ENCODE measurements at regions not wholly inside any gene's neighbourhood (a gene's known extent, or its start where the extent isn't known, plus 50 kb on each side); places are given as distances from the start of the nearest gene placed in this dataset.
"Not testable (repeated sequence)": the region's sequence is repeated elsewhere in the genome, so short reads cannot be mapped to it uniquely, and the experiment has no call there.

DNA sequence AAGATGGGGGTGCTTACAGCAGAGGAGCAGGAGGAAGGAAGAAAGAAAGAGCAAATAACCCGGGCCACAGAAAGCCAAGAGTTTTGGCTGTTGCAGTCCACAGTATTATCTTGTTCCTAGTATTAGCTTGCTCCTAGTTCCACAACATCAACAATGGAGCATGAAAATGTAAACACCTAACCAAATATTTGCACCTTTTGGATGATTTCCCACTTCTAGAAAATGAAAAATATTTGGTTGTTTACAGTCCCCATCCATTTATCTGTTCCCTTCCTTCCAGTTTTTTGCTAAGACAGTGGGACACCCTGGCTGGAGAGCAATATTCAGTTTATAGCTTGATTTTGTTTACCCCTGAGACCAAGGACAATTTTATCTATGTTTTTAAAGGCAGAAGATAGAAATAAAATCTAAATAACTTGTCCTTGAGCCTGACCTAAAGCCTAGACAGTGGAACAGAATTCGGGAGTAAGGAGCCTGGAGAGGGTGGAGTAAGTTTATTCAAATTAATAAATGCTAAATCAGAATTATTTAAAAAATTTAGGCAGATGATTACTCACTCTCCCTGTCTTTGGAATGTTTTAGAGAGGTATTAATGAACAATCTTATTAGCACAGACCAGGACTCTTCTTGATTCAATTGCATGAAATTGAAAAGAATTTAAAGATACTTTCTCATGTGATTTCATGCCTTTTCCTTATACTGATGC lies 51.6 kb downstream of the RESF1 start:
- DNase-seq: no peak

GRCh38 chr12:32012249-32012785 lies 53.1 kb downstream of the RESF1 start:
- DNase-seq: no peak

- DNase-seq: no peak
Measured at GRCh38 chr12:32015036-32015435, 55.8 kb downstream of the RESF1 start.

DNA sequence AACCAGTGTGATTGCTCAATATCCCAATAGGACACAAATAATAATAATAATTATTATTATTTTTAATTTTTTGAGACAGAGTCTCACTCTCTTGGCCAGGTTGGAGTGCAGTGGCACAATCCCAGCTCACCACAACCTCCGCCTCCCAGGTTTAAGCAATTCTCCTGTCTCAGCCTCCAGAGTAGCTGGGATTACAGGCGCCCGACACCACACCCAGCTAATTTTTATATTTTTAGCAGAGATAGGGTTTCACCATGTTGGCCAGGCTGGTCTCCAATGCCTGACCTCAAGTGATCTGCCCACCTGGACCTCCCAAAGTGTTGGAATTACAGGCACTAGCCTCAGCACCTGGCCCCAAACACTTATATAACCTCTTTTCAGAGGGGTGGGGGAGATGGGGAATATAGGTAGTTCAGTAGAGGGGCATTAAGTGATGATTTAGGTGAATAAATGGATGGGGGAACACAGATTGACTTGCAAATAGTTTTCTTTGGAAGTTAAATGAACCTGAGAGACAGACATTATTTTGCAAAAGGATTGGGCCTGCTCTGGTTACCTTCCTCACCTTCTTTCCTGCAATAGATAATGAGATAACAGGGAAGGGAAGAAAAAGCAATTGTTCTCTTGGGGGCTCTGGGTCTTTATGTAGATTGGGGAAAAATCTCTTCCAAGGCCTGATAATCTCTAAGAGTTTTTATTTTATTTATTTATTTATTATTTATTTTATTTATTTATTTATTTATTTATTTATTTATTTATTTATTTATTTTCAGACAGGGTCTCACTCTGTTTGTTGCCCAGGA lies 57.7 kb downstream of the RESF1 start:
- no peak for DNase-seq

DNA sequence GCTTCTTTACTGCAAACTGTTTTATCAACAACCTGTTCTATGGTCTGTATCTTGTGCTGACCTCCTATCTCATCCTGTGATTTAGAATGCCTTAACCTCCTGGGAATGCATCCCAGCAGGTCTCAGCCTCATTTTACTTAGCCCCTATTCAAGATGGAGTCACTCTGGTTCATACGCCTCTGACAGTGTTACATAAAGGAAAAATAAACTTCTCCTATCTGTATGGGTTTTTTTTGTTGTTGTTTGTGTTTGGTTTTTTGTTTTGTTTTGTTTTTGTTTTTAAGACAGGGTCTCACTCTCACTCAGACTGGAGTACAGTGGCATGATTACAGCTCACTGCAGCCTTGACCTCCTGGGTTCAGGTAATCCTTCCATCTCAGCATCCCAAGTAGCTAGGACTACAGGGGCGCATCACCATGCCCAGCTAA lies 62.1 kb downstream of the RESF1 start:
- no peak for DNase-seq

- not testable (repeated sequence) for DNase-seq
Measured at GRCh38 chr12:32022387-32022786, 63.2 kb downstream of the RESF1 start.

DNA sequence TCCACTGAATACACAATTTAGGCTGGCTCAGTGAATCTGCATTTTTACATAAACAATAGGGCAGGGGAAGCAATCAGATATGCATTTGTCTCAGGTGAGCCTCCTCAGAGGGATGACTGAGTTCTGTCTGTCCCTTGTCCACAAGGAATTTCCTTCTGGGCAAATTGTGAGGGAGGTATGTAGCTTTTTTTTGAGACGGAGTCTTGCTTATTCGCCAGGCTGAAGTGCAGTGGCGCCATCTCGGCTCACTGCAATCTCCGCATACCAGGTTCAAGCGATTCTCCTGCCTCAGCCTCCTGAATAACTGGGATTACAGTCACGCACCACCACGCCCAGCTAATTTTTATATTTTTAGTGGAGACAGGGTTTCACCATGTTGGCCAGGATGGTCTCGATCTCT lies 64.6 kb downstream of the RESF1 start:
- not testable (repeated sequence) for DNase-seq

DNA sequence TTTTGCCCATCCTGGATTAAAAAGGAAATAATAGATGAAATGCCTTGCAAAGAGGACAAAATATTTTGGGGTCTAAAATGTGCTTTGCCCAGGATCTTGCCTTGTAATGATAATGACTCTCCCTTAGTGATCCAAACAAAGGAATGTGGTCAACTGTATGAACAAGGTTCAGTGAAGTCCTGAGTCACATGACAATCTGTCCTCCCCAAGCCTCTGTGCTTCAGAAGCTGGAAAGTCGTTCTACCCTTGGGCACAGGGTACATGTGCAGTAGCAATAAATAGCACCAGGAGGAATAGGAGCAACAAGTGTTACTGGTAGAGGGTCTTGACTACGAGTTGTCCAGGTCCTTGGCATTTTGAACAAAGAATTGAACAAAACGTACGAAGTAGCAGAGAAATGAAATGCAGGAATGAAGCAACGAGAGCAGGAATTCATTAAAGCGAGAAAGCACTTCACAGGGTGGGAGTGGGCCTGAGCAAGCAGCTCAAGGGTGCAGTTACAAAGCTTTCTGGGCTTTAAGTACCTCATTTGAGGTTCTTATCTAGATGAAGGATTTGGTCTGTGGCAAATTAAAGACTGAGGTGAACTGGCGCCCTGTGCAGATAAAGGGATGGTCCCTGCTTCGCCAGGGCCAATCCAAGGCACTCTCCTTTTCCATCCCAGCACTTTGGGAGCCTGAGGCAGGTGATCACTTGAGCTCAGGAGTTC lies 65.8 kb downstream of the RESF1 start:
- DNase-seq: no peak

DNA sequence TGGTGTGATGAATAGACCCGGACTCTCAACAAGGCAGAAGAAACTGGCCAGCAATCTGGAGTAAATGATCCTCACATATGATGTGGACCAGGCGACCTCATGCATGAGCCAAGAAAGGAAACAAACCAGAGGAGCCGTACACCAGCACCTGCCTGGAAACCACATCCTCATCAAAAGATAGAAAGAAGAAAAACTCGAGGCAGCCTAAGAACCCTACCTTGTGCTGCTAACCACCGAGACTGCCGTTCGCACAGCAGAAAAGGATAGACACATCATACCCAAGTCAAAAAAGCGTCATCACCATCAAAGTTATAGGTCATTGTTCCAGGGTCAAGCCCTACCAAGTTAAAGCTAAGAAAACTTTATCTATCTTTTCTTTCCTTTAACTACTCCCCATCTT lies 66.7 kb downstream of the RESF1 start:
- peak; percentile 65 for DNase-seq

- DNase-seq: no peak
Measured at GRCh38 chr12:32027684-32028365, 68.6 kb downstream of the RESF1 start.

DNA sequence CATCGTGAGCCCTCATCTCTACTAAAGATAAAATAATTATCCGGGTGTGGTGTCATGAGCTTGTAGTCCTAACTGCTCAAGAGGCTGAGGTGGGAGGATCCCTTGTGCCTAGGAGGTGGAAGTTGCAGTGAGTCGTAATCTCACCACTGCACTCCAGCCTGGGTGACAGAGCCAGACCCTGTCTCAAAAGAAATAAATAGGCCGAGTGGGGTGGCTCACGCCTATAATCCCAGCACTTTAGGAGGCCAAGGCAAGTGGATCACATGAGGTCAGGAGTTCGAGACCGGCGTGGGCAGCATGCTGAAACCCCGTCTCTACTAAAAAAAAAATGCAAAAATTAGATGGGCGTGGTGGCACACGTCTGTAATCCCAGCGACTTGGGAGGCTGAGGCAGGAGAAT lies 70.9 kb downstream of the RESF1 start:
- no peak for DNase-seq

DNA sequence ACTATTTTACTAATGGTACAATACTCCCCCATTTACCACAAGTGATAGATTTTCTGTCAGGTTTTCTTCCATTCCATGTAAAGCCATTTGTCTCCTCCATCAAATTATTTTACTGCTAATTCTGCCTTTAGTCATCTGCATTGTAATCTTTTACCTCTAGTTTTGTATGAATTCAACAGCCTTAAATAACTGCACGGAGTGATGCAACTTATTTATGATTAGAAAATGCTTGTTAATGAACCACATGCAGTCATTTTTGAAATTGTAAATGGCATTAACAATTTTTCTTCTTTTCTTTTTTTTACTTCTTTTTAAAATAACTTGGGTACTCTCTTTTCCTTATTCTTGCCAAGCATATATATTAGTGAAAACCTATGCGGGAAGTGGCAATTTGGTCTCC lies 71.5 kb downstream of the RESF1 start:
- DNase-seq: no peak

GRCh38 chr12:32031109-32031508 lies 71.9 kb downstream of the RESF1 start:
- no peak for DNase-seq

DNA sequence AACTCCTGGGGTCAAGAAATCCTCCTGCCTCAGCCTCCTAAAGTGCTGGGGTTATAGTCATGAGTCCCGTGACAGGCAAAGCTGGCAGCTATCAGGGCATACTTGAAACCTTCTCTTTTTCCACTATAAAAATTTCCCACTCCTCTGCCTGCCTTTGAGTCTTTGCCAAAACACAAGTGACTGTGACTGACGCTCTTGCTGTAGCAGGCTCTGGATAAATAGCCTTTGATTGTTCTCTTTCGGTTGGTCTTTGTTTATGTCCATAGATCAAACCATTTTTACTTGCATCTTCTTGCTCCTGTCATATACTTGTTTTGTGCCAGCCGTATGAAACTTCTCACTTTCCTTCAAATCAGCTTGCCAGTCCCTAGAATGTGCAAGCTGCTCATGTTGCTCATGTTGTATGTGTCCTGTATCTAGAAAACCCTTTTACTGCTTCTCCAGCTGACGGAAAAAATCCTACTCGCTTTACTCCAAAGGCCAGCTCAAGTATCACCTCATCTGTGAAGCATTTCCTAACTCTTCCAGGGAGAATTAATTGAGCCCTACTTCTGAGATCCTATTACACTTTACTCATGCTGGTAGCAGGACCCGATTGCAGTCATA lies 73.1 kb downstream of the RESF1 start:
- DNase-seq: no peak

DNA sequence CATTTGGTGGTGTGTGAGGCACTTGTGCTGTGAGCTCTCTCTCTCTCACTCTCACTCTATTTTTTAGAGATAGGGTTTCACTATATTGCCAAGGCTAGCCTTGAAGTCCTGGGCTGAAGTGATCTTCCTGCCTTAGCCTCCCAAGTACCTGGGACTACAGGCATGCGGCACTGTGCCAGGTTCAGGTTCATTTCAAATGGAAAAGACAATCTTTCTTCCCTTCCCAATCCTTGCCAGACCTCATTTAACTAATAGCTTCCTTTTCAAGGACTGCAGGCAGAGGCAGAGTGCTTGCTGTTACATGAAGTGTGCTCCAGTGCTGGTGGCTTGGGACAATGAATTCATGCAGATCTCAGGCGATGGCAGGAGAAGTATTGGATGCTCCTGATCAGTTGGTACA lies 73.2 kb upstream of the BICD1 start:
- DNase-seq: no peak

DNA sequence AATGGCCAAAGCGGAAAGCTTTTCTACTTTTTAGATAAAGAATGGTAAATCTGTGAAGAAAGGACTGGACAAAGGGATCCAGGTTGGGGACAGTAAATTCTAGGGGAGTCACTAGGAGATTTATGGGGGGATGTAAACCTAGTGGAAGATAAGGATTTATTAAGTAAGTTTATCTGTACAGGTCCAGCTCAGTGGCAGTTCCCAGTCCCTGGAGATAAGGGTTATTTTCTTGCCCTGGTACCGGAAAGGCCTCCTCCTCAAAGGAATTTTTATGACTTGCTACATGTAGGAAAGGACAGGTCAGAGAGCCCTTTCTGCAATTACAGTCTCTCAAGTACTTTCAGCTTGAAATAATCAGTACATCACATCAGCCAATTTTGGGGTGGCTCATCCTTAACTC lies 72.6 kb upstream of the BICD1 start:
- no peak for DNase-seq

DNA sequence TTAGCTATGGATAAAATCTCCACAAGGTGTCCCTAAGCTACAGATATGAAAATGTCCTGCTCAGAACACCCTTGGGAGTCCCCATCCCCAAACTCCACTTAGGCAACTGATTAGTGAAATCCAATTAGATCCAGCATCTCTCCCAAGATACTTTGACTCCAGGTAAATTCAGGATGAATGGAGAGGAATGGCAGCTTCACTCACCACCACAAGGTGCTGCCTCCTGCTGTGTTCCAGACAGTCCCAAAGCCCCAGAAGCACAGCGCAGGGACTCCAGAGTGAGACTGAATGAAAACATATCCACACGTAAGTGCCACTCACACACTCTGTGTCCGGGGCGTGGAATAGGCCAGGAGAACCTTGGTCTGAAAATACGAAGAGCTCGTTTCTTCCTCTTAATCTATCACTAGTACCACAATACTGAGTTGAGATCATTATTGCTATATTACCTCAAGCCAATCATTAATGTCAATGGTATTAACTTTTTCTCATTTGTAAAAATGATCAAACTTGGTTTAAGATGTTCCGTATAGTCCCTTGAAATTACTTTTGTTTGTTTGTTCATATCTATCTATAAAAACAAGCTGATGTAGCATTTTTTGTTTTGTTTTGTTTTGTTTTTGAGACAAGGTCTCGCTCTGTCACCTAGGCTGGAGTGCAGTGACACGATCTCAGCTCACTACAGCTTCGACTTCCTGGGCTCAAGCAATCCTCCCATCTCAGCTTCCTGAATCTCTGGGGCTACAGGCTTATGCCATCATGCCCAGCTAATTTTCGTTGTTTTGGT lies 70.0 kb upstream of the BICD1 start:
- DNase-seq: no peak

- DNase-seq: no peak
Measured at GRCh38 chr12:32039347-32039746, 67.3 kb upstream of the BICD1 start.

DNA sequence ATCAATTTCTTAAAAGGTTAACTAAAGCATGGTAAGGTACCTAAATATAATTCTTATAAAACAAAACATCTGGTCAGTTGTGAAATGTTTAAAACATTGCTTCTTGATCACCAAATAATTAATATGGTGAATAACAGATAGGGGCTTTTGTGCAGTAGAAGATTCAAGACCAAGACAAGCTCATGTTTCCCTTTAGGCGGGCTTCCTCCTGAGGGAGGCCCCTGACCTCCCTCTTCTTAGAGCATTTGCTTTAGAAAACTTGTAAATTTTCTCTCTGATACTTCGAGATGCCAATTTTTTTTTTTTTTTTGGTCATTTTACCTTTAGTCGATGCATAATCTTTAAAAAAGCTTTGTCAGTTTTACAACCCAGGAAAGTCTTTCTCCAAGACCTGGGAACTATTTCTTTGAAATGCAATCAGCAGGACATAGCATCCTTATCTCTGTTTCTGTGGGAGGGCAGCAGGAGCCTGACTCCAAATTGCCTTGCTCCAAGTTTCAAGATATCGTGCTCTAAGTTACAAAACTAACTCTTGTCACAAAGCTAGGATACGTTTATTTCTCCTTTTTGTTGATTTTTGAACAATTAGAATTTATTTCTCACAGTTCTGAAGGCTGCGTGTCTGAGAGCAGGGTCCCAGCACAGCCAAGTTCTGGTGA lies 66.6 kb upstream of the BICD1 start:
- no peak for DNase-seq

- DNase-seq: no peak
Measured at GRCh38 chr12:32043928-32044549, 62.6 kb upstream of the BICD1 start.
